ENCODE measurements at regions not wholly inside any gene's neighbourhood (a gene's known extent, or its start where the extent isn't known, plus 50 kb on each side); places are given as distances from the start of the nearest gene placed in this dataset.
"Not testable (repeated sequence)": the region's sequence is repeated elsewhere in the genome, so short reads cannot be mapped to it uniquely, and the experiment has no call there.

DNA sequence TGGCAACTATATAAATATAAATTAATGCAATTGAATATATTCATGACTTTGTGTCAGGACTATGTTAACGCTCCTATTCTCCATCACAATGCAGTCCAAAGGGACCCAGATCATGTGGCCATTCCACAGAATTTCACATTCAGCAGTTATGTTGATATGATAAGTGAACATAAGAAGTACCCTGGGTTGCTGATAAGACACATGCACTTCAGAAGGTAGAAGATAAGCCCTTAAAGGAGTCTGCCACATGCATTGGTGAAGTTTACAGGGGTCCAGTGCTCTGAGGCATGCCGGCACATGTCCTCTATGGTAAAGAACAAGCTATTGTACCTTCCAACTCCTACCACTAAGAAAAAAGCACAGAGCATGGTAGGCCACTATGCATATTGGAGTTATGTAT, 76.4 kb downstream of the PHAX start:
- FAIRE-seq (no peak), DNase-seq (ENCODE audit: low read depth) (no peak)
- TF ChIP-seq, protein P1, sequence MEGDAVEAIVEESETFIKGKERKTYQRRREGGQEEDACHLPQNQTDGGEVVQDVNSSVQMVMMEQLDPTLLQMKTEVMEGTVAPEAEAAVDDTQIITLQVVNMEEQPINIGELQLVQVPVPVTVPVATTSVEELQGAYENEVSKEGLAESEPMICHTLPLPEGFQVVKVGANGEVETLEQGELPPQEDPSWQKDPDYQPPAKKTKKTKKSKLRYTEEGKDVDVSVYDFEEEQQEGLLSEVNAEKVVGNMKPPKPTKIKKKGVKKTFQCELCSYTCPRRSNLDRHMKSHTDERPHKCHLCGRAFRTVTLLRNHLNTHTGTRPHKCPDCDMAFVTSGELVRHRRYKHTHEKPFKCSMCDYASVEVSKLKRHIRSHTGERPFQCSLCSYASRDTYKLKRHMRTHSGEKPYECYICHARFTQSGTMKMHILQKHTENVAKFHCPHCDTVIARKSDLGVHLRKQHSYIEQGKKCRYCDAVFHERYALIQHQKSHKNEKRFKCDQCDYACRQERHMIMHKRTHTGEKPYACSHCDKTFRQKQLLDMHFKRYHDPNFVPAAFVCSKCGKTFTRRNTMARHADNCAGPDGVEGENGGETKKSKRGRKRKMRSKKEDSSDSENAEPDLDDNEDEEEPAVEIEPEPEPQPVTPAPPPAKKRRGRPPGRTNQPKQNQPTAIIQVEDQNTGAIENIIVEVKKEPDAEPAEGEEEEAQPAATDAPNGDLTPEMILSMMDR (IDR thresholded peaks at IDR 0.05; ENCODE audit: insufficient read depth, low read length, severe bottlenecking), result no peak
- Histone ChIP-seq H3K4me3 (ENCODE audit: low read depth, low read length) (no peak overlapping the region), H3K36me3 (ENCODE audit: control insufficient read depth, insufficient read depth, low read length) (no peaks in the 10 kb centered on the region), H3K27me3 (ENCODE audit: control insufficient read depth, insufficient read depth, low read length) (no peaks in the 10 kb centered on the region)

DNA sequence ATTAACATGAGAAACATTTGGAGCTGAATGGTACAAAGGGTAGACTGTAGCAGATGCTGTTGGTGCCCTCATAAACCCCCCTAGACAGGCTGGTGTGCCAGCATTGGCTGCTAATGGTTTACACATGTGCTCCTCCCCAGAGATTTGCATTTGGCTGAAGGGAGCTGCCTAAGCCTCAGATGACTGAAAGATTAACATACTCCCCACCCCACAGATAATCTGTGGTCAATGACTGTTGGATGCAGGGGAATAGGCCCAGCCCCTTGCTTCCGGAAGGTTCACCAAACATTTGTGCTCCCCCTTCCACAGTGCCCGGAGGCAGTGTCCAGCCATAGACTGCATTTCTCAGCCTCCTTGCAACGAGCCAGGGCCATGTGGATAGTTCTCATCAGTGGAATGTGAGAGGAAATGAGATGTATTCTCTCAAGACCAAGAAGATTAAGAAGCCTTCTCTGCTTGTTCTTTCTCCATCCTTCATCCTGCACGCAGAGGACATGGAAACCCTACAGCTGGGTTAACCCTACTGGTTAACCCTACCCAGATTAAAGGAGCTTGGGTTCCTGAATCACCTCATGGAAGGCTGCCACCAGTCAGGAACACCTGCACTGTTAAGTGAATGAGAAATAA, 79.6 kb downstream of the PHAX start:
- FAIRE-seq (no peak), DNase-seq (ENCODE audit: low read depth) (no peak)
- no peaks in the 10 kb centered on the region for H3K36me3 ChIP-seq (ENCODE audit: control insufficient read depth, insufficient read depth, low read length)
- TF ChIP-seq, protein P1 (IDR thresholded peaks at IDR 0.05; ENCODE audit: insufficient read depth, low read length, severe bottlenecking), result no peak
- no peaks in the 10 kb centered on the region for H3K27me3 ChIP-seq (ENCODE audit: control insufficient read depth, insufficient read depth, low read length)
- no peak overlapping the region for H3K4me3 ChIP-seq (ENCODE audit: low read depth, low read length)

DNA sequence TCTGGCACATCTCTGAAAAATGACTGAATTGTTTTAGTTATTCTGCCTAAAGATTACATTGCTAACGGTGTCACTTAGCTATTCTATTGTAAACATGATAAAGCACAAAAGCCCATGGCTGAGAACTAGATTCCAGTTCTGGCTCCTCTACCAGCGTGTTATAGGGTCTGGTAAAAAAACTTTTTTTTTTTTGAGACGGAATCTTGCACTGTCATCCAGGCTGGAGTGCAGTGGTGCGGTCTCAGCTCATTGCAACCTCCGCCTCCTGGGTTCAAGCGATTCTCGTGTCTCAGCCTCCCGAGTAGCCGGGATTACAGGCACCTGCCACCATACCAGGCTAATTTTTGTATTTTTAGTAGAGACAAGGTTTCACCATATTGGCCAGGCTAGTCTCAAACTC, 80.6 kb downstream of the PHAX start:
- not testable (repeated sequence) for DNase-seq (ENCODE audit: low read depth); FAIRE-seq; H3K27me3 ChIP-seq (ENCODE audit: control insufficient read depth, insufficient read depth, low read length); H3K36me3 ChIP-seq (ENCODE audit: control insufficient read depth, insufficient read depth, low read length); H3K4me3 ChIP-seq (ENCODE audit: low read depth, low read length)

DNA sequence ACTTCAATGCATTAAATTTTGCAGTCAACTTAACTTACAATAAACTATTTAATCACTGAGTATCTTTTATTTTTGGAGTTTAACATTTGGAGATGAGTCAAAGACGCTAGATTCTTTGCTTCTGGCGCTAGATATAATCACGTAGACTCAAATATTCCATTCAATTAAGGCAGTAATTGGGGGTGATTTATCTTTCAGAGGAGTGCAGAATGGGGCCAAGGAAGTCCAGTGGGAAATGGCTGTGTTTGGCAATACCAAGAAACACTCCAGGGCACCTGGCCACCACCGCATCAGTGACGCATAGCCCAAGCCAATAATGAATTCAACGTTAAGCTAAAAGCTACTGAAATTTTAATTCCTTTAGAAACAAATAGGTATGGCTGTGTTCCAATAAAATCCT, 81.2 kb downstream of the PHAX start:
- TF ChIP-seq, protein P1 (IDR thresholded peaks at IDR 0.05; ENCODE audit: insufficient read depth, low read length, severe bottlenecking), result no peak
- FAIRE-seq (no peak), DNase-seq (ENCODE audit: low read depth) (no peak)
- no peak overlapping the region for H3K4me3 ChIP-seq (ENCODE audit: low read depth, low read length)
- no peaks in the 10 kb centered on the region for H3K27me3 ChIP-seq (ENCODE audit: control insufficient read depth, insufficient read depth, low read length)
- H3K36me3 ChIP-seq (ENCODE audit: control insufficient read depth, insufficient read depth, low read length), result no peaks in the 10 kb centered on the region

DNA sequence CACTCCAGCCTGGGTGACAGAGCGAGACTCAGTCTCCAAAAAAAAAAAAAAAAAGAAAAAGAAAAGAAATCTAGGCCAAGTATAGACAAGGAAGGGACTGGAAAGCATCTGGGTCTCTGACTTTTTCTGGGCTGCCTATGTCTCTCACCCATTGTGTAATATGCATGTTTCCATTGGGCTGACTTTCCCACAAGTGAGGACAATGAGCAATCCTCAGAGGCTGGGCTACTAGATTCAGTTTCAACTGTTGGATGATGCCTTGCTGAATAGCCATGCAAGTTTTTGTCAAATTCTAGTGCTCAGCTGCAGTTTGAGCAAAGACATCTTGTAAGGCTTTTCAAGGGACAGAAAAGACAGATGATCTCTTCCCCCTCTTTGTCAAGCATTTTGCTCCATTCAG, 82.1 kb downstream of the PHAX start:
- Histone ChIP-seq H3K27me3 (ENCODE audit: control insufficient read depth, insufficient read depth, low read length) (no peaks in the 10 kb centered on the region), H3K4me3 (ENCODE audit: low read depth, low read length) (no peak overlapping the region), H3K36me3 (ENCODE audit: control insufficient read depth, insufficient read depth, low read length) (no peaks in the 10 kb centered on the region)
- TF ChIP-seq, protein P1 (IDR thresholded peaks at IDR 0.05; ENCODE audit: insufficient read depth, low read length, severe bottlenecking), result no peak
- FAIRE-seq, result no peak
- no peak for DNase-seq (ENCODE audit: low read depth)

DNA sequence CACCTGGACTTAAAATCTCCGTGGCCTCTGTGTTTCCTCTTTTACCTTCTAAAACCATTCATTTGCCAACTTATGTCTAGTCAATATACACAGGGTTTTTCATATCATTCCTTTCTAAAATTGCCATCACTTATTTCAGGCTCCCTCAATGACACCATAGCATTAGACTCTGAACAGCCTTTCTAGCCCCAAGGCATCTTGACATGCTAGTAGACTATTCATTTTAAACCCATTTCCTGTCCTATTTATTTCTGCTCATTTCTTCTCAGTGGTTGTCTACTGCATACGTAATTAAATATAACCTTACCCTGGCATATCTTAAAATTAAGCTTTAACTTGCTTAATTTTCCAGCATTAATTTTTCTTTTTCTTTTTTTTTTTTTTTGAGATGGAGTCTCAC, 83.2 kb downstream of the PHAX start:
- Histone ChIP-seq H3K36me3 (ENCODE audit: control insufficient read depth, insufficient read depth, low read length) (no peaks in the 10 kb centered on the region), H3K27me3 (ENCODE audit: control insufficient read depth, insufficient read depth, low read length) (no peaks in the 10 kb centered on the region), H3K4me3 (ENCODE audit: low read depth, low read length) (no peak overlapping the region)
- no peak for DNase-seq (ENCODE audit: low read depth)
- no peak for FAIRE-seq
- TF ChIP-seq, protein P1 (IDR thresholded peaks at IDR 0.05; ENCODE audit: insufficient read depth, low read length, severe bottlenecking), result no peak

DNA sequence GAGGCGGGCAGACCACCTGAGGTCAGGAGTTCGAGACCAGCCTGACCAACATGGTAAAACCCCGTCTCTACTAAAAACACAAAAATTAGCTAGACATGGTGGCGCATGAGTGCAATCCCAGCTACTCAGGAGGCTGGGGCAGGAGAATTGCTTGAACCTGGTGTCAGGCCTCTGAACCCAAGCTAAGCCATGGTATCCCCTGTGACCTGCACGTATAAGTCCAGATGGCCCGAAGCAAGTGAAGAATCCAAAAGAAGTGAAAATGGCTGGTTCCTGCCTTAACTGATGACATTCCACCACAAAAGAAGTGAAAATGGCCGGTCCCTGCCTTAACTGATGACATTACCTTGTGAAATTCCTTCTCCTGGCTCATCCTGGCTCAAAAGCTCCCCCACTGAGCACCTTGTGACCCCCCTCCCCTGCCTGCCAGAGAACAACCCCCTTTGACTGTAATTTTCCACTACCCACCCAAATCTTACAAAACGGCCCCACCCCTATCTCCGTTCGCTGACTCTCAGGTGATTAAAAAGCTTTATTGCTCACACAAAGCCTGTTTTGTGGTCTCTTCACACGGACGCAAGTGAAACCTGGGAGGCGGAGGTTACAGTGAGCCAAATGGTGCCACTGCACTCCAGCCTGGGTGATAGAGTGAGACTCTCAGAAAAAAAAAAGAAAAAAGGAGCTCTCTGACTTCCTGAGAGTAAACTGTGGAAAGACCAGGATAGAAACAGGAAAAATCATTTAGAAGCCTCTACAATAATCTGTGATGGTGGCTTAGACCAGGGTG, 84.1 kb downstream of the PHAX start:
- not testable (repeated sequence) for H3K27me3 ChIP-seq (ENCODE audit: control insufficient read depth, insufficient read depth, low read length); H3K36me3 ChIP-seq (ENCODE audit: control insufficient read depth, insufficient read depth, low read length); H3K4me3 ChIP-seq (ENCODE audit: low read depth, low read length); DNase-seq (ENCODE audit: low read depth); FAIRE-seq
